ENCODE measurements at regions not wholly inside any gene's neighbourhood (a gene's known extent, or its start where the extent isn't known, plus 50 kb on each side); places are given as distances from the start of the nearest gene placed in this dataset.

DNA sequence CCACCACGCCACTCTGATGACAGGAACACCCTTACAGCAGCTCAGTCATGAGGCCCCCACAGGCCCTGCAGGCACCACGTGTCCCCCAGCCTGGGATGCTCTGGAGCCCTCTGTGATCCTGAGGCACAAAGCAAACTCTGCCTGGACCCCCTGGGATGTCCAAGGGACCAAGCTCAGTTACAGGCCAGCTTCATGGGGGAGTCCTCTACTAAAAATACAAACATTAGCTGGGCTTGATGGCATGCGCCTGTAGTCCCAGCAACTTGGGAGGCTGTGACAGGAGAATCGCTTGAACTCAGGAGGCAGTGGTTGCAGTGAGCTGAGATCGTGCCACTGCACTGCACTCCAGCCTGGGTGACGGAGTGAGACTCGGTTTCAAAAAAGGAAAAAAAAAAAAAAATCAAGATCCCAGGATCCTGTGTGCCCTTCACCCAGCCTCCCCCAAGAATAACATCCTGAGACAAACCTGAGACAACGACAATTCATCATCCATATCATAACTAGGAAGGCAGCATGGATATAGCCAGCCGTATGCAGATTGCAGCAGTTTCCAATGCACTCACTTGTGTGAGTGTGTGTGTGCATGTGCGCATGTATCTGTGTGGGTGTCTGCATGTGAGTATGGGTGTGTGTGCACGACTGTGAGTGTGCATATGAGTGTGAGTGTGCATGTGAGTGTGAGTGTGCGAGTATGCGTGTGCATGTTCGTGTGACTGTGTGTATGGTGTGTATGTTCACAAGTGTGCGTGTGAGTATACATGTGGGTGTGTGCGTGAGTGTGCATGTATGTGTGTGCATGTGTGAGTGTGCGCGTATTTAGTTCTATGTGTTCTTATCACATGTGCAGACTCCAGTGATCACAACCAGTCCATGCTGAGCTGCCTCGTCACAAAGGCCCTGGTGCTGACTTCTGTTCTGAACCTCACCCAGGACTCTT, 52.1 kb downstream of the NCOR2 start:
- TF ChIP-seq, protein P1, sequence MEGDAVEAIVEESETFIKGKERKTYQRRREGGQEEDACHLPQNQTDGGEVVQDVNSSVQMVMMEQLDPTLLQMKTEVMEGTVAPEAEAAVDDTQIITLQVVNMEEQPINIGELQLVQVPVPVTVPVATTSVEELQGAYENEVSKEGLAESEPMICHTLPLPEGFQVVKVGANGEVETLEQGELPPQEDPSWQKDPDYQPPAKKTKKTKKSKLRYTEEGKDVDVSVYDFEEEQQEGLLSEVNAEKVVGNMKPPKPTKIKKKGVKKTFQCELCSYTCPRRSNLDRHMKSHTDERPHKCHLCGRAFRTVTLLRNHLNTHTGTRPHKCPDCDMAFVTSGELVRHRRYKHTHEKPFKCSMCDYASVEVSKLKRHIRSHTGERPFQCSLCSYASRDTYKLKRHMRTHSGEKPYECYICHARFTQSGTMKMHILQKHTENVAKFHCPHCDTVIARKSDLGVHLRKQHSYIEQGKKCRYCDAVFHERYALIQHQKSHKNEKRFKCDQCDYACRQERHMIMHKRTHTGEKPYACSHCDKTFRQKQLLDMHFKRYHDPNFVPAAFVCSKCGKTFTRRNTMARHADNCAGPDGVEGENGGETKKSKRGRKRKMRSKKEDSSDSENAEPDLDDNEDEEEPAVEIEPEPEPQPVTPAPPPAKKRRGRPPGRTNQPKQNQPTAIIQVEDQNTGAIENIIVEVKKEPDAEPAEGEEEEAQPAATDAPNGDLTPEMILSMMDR (IDR thresholded peaks at IDR 0.05): no peak
- TF ChIP-seq POLR2A (IDR thresholded peaks at IDR 0.05): no peak

Measured in thyroid gland (tissue), 4 donors.